ENCODE measurements at regions not wholly inside any gene's neighbourhood (a gene's known extent, or its start where the extent isn't known, plus 50 kb on each side); places are given as distances from the start of the nearest gene placed in this dataset.
"Not testable (repeated sequence)": the region's sequence is repeated elsewhere in the genome, so short reads cannot be mapped to it uniquely, and the experiment has no call there.

- no peak for ATAC-seq
- no peak for DNase-seq
- intact Hi-C loops (cut with DNase I), result no loop called here
Measured at GRCh38 chr7:131792311-131792710, 235.9 kb upstream of the PODXL start.

- DNase-seq (no peak), ATAC-seq (no peak)
- intact Hi-C loops (cut with DNase I), result no loop called here
Measured at GRCh38 chr7:131787101-131787500, 230.7 kb upstream of the PODXL start.

- intact Hi-C loops (cut with DNase I), result no loop called here
- ATAC-seq, result no peak
- DNase-seq, result no peak
Measured at GRCh38 chr7:131786204-131786603, 229.8 kb upstream of the PODXL start.

DNA sequence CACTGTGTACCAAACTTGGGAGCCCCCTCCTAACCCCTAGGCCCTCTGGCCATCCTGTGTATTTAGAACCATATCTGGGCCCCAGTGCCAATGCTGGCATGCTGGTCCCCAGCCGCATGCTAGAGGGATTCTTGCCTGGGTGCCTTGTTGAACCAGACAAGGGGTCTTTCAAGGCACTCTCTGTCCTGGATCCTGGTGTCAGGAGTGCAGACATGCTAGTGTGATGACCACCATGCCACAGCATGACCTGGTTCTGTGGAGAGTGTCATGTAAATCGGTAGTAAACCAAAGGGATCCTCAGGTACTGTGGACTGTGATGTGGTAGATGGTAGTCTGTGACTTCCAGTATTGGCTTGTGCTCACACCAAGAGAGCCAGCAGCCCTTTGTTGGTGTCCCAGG, 222.2 kb upstream of the PODXL start:
- DNase-seq (no peak), ATAC-seq (no peak)
- intact Hi-C loops (cut with DNase I), result no loop called here

- ATAC-seq, result no peak
- no peak for DNase-seq
- intact Hi-C loops (cut with DNase I), result no loop called here
Measured at GRCh38 chr7:131774419-131775220, 218.2 kb upstream of the PODXL start.

DNA sequence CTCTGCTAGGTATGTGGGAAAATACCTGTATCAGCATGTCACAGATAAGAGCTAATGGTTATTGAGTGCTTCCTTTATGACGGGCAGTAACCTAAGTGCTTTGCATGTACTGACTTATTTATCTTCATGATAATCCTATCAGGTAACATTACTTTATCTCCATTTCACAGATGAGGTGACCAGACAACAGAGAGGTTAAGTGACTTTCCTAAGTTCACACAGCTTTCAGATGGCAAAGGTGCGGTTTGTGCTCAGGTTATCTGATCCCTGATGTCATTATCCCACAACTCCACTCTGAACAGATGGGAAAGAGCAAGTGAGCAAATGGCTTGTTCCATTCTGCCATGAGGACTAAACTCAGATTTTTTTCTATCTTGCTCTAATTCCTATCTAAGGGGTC, 217.0 kb upstream of the PODXL start:
- no peak for ATAC-seq
- no peak for DNase-seq
- intact Hi-C loops (cut with DNase I), result no loop called here

- no peak for ATAC-seq
- intact Hi-C loops (cut with DNase I), result no loop called here
- DNase-seq, result no peak
Measured at GRCh38 chr7:131769241-131769640, 212.8 kb upstream of the PODXL start.

DNA sequence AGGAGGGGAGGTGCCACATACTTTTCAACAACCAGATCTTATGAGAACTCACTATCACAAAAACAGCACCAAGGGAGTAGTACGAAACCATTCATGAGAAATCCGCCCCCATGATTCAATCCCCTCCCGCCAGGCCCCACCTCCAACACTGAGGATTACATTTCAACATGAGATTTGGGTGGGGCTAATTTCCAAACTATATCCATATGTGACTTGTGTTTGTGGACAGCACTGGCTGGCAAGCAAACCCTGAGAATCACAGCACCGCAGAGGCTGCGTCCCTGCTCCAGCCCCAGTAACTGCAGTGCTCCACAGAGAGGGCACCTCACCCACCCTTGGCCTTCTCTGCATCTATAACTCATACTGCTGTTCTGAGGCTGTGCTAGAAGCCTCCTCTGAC, 211.2 kb upstream of the PODXL start:
- intact Hi-C loops (cut with DNase I), result no loop called here
- ATAC-seq, result no peak
- no peak for DNase-seq

DNA sequence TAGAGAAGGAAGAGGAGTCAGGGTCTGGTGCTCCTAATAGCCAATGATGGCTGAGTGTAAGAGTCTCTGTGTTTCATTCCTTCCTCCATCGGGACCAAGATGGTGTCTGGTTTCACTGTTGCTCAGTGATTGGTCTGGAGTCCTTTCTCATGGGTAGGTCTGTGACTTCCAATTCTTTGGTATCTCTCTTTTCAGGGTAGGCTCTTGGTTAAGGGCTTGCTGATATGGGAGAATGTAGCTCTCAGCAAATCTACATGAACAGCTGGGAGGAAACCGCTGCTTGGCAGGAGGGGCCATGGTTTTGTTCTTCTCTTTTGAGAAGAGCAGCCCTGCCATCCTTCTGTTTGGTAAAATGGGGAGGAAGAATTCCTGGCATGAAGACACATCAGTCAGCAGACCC, 209.1 kb upstream of the PODXL start:
- intact Hi-C loops (cut with DNase I), result no loop called here
- no peak for DNase-seq
- no peak for ATAC-seq

- intact Hi-C loops (cut with DNase I), result no loop called here
- ATAC-seq, result no peak
- no peak for DNase-seq
Measured at GRCh38 chr7:131764143-131764775, 207.8 kb upstream of the PODXL start.

- DNase-seq, result no peak
- no peak for ATAC-seq
- intact Hi-C loops (cut with DNase I), result no loop called here
Measured at GRCh38 chr7:131762753-131763152, 206.3 kb upstream of the PODXL start.

GRCh38 chr7:131755801-131756200, 199.4 kb upstream of the PODXL start:
- intact Hi-C loops (cut with DNase I); ATAC-seq; DNase-seq: not testable (repeated sequence)

DNA sequence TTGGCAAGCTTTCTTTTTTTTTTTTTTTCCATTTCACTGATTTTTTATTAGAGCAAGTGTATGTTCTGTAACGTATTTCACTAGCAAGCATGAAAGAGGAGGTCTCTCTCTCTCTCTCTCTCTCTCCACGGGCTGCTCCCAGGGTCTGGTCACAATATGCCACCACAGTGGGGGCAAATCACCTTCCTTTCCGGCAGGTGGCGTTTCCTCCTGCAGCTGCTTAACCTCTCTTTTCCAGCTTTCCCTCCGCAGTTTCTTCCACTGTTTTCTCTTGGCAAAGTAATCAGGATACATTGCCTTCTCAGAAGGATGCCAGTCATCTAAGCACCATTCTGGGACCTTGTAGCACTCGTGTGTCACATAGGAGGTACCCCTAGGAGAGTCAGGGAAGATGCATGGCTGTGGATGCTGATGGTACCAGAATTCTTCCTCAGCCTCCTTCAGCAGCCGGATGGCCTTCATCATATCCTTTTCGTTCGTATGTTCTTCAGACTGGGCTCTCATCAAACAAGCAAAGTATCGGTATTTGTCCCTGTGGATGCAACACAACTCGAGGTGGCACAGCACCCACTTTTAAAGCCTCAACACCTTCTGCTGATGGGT, 197.3 kb upstream of the PODXL start:
- intact Hi-C loops (cut with DNase I), result no loop called here
- DNase-seq, result no peak
- no peak for ATAC-seq

DNA sequence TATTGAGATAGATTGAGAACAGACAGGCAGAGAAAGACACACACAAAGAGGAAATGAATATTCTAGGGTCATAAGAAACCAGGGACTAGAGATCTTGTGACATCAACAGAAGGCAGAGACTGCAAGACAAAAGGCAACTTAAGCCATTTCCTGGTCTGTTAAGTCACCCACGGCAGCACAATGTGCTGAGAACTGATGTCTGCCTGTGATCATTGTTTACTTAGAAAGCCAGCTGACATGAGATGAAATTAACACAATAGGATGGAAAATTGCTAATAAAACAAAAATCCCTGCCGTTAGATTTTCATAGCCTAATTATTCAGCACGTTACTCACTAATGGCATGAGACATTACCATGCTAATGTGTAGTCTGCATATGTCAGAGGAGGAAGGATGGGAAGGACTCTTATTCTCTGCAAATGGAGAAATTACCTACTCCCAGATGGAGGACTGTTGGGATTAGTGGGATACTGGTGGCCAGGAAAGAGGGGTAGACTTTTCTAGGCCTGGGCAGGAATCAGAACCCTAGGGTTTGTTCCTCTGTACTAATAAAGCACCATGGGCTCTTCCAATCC, 191.3 kb upstream of the PODXL start:
- DNase-seq, result no peak
- intact Hi-C loops (cut with DNase I), result no loop called here
- no peak for ATAC-seq

DNA sequence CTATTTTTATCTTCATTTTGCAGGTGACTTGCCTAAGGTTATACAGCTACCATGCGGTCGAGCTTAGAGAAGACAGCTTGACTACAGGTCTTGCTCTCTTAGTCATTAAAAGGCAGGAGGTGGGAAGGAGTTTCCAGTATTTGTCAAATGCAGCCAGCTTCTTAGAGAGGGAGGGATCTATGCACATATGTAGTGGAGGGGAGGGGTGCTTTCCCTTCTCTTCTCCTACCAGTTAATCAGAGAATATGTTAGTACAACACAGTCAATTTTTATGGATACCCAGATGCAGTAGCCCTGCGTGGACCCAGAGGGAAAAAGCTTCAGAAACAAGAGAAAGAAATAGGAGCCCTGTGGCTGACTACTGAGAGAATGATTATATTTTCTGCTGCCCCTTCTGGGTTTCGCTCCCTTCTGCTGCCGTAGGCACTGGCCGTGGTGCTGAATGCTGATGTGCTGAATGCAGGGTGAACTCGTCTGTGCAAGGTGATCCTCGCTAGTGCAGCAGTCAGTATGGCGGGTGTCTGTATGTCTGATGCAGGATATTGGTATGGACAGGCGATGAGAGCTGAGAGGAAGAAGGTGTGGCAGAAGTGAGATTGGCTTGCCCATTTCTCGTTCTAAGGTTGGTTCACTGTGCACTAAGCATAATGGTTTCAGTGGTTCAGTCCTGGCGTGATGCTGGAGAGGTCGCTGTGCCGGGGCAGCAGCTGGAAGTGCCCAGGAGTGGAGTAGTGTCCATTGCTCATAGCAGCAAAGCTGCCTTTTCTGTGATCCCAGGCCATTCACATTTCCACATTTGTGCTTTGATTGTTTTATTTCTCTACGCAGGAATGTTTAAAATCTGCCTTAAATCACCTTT, 189.2 kb upstream of the PODXL start:
- intact Hi-C loops (cut with DNase I), result no loop called here

GRCh38 chr7:131741446-131741845, 185.0 kb upstream of the PODXL start:
- intact Hi-C loops (cut with DNase I), result no loop called here
- ATAC-seq (no peak), DNase-seq (no peak)

More for the DNA sequence above, 189.2 kb upstream of the PODXL start:
- DNase-seq, result peak; percentile 35
- ATAC-seq, result peak in 1 of 2 donors; percentile 57

DNA sequence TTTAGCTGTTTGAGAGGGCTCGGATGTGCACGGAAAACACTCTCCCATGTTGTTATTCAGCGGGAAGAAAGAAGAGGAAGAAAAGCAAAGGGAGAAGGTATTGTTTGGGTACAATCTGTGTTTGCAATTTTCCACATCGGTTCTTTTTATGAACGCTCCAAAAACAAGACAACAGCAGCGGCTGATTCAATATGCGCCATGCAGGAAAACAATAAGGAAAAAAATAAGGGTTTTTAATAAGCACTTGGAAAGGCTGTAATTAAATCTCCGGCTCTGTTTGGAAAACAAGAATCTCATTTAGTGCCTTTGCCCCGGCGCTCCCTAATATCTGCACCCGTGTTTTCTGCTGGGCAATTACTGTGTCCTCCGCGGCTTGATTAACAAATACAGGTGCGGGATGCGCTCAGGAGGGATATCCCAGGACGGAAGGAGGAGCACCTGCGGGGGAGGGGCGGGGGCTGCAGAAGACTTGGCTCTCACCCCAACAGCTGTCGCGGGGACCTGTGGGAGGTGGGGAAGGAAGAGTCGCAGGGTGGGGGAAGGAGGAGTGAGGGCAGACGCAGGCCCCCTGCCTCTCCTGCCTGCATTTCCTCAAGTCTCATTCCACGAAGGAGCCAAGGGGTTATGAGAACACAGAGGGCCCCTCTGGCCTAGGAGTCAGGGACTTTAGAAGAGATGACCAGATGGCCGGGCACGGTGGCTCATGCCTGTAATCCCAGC, 181.5 kb upstream of the PODXL start:
- intact Hi-C loops (cut with DNase I), result no loop called here
- ATAC-seq, result no peak
- no peak for DNase-seq

- ATAC-seq (no peak), DNase-seq (peak; percentile 31)
- intact Hi-C loops (cut with DNase I), result no loop called here
Measured at GRCh38 chr7:131735101-131735500, 178.7 kb upstream of the PODXL start.

DNA sequence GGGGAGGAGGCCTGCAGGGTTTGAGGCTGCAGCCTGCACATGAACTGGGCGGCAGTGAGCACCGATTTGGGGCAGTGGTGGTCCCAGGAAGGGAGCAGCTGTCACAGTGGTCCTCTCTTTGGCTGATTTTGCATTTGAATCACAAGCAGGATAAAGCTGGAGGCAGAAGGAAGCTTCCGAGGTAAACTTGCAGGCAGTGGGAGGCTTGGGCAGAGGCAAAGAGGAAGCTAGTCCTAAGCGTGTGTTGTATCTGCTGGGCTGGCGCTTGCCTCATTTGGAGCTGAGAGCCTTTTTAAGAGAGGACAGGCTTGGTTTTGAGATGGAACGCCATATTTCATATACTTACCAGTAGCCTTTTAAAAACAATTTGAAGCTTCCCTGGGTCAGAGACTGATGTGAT, 177.2 kb upstream of the PODXL start:
- intact Hi-C loops (cut with DNase I), result no loop called here
- no peak for ATAC-seq
- no peak for DNase-seq

All from left cardiac atrium (tissue), 4 donors.